ENCODE measurements at regions not wholly inside any gene's neighbourhood (a gene's known extent, or its start where the extent isn't known, plus 50 kb on each side); places are given as distances from the start of the nearest gene placed in this dataset.

DNA sequence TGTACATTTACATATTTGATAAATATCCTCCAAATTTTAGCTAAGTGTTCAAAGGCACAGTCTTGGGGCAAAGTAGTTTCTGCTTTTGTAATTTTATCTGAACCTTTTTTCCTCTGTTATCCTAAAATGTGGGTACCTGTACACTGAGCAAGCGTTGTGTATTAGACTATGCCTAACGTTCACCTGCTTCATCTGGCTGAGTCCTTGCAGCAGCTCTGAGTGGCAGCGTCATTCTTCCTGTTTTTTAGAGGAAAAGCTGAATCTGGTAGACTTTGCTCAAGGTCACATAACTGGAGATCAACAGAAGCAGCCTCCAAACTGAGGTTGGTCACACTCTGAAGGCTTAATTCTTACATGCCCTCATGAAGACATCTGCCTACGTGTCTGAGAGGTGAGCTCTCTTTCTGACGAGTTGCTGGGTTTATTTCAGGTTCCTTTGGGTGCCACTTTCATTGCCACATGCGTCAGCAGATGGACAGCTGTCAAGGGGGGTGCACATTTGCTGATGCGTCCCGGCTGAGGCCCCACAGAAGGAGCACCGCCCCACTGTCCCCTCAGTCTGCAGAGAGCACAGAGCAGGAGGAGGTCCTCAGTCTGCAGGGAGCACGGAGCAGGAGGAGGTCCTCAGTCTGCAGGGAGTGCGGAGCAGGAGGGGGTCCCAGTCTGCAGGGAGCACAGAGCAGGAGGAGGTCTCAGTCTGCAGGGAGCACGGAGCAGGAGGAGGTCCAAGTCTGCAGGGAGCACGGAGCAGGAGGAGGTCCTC is 406.5 kb upstream of the SHH start:
- DNase-seq, result no peak

DNA sequence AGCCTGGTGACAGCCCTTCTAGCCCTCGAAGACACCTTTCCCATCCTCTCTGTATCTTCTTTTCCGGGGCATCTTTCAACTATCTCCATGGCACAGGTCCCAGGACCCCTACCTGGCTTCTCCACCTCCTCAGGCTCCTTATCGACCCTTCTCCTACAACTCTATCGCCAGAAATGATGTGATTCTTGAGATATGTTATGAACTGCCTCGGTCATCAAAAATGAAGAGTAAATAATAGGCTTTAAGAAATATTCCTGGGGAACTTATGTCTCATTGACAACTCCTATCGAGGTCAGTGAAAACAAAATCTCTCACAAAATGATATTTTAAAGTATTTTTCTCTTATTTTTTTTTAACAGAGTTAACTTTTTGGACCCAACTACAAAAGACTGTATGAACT is 405.5 kb upstream of the SHH start:
- no peak for DNase-seq

DNA sequence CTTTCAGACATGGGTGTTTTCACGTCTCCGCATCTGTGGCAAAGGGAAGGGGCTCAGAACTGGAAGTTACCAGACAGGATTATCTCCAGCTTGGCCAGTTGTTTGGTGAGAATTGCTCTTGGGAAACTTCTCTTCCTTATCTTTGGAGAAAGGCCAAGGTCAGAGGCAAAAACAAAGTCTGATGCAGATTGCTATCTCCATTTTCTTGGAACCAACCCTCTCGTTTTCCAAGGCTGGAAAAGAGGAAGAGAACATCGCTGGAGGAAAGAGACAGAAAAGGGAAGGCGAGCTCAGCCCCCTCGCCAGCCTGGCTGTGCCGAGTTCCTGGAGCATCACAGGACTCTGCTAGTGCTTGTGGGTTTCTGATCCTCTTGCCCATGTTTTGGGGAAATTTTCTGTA is 396.8 kb upstream of the SHH start:
- no peak for DNase-seq

DNA sequence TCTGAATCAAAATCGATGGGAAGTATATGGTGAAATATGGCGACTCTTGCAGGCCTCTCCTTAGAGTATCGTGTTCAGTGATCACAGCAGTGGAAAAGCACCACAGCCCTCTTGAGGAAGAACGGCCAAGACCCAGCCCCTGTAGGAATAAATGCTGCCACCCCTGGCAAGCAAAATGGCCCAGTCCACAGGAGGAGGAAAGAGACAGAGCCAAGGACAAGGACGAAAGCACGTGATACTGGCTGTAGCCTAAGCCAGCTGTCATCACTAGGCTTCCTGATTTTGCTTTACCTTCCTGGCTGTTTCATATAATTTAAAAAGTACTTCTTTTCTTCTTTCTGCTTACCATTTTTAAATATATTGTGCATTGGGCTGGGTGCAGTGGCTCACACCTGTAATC is 395.0 kb upstream of the SHH start:
- DNase-seq, result no peak

DNA sequence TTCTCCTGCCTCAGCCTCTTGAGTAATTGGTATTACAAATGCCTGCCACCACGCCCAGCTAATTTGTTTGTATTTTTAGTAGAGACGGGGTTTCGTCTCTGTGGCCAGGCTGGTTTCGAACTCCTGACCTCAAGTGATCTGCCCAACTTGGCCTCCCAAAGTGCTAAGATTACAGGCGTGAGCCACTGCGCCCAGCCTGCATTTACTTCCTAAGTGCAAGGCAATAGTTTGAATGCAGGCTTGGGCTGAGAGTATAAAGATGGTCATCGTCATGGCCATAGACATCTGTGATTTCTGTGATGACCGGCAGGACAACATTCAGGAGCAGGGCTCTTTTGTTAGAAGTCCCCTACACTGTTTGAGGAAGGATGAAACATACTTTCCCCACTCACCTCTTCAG is 393.9 kb upstream of the SHH start:
- DNase-seq, result no peak

DNA sequence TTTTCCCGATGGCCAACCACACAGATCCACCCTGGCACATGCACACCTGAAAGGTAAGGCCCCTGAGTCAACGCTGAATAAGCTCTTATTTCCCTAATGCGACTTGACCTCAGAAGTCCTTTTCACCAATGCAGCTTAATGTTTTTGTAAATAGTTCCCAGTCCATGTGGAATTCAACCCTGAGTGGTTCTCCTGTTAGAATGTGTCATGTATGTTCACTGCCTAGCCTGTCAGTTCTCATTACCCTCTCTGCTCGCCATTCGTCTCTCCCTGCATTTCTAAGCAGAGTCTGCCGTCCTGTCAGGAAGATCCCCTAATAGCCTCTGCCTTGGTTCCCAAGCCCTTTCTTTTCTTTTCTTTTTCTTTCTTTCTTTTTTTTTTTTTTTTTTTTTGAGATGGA is 392.6 kb upstream of the SHH start:
- DNase-seq, result no peak

DNA sequence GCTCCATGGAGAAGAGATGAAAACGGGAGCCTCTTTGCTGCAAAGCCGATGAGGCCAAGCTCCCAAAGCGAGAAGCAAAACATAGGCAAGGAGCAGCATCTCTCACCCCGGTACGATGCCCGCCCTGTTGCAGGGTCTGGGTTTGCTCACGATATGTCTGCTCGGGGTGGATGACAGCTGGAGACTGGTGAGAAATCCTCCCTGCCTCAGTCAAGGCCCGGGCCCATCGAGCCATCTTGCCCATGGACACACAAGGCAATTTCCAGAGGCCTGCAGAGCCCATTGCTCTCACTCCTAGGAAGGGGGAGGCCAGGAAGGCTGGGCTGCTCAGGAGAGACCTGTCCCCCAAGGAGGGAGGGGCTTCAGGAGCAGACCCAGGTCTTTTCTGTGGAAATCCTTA is 391.7 kb upstream of the SHH start:
- DNase-seq, result no peak

DNA sequence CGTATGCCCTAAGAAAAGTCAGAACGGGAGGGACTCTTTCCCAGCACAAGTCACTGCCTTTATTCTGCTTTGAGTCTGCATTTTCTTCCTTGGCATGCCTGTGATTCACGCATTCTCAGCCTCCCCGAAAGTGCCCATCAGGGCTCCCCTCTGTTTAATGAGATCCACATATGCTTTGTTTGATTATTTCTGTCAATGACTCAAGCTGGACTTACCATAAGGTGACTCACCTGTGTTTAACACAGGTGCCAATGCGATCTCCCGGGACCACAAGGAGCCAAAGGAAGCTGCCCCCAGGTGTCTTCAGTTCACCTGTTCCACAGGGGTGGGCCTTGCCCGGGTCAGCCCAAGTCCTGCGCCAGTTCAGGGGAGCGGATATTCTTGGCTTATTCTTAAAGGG is 386.0 kb upstream of the SHH start:
- no peak for DNase-seq

DNA sequence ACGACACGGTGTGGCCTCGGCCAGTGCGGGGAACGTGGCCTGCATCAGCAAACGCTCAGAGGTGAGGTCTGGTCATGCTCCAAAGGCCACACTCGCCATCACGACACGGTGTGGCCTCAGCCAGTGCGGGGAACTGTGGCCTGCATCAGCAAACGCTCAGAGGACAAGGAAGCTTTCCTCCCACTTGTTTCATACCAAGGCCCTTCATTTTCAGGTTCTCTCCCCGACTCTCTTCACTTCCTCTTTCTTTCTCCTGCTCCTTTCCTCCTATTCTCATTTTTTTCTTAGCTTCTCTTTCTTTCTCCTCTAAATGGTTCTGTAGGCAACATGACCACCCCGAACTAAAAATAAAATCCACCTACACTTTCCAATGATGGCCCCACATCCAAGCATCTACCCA is 384.4 kb upstream of the SHH start:
- no peak for DNase-seq

DNA sequence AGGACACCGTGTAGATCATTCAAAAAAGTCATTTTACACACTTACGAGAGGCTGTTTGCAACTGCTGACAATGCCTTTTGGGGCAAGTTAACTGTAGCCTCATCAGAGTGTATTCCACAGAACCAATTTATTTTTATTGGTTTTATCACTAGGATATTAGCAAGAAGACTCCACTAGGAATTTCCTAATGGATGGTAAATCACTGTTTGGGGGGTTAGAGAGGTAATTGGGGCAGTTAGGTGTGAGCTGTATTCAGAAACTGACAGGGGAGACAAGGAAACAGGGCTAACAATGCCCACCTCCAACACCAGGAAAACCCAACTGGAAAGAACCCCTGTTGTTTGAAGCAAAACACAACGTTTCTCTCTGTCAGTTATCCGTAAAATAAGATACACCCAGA is 383.0 kb upstream of the SHH start:
- DNase-seq, result no peak

DNA sequence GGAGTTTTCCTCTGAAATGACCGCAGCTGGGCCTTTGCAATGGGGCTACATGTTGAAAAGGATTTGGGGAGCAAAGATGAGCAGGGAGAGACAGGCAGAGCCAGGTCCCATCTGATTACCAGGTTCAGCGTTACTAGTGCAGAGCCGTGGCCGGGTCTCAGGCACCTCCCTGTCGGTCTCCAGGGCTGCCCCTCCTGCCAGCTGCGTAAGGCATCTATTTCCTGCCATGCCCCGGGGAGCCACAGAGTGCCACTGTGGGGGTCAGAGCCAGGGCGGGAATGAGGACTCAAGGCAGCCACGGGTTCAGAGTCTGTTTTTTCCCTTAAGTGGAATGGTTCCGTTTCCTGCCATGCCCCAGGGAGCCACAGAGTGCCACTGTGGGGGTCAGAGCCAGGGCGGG is 382.6 kb upstream of the SHH start:
- no peak for DNase-seq

DNA sequence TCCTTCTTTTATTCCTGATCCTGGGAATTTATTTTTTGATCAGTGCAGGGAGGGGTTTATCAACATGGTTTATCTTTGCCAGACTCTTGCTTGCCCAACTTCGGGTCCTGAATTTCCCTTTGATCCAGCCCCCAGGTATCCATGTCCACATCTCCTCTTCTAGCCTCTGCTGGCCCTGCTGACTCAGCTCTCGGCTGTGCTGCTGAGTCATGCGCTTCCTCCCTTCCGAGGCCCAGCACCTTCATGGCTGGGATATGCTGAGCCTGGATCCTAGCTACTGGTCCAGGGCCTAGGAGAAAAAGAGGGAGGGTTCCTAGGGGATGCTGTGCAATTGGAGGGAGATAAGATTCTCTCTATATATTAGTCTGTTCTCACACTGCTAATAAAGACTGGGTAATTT is 380.7 kb upstream of the SHH start:
- no peak for DNase-seq

DNA sequence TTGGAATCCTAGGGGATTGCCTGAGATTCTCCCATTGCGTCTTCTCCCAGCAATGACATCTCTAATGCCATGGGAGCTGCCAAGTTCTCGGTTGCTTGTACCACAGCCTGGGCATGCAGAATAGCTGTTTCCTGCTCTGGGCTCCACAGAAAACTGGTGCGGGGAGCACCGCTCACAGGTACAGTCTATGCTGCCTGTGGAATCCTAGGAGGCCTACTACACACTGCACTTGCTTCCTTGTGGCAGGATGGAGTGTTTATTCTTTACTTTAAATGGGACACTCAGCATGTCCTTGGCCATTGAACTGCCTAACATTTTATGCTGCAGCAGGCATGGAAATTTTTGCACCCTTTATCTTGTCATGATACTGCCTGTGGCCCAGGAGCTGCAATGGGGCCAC is 378.8 kb upstream of the SHH start:
- no peak for DNase-seq

DNA sequence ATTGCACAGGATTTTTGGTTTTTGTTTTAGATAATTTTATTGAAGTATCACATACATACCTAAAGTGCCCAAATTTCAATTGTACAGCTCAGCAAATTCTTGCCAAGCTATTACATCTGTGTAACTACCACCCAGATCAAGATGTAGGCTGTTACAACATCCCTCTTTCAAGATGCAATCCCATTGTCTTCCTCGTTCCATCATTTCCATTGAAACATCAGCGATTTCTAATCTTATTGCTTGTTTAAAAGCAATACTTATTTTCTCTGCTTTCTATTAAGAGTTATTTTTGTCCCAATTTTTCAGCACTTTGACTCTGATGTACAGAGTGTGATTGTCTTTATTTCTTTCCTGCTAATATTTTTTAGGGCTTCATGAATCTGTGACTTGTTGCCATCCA is 372.8 kb upstream of the SHH start:
- no peak for DNase-seq

DNA sequence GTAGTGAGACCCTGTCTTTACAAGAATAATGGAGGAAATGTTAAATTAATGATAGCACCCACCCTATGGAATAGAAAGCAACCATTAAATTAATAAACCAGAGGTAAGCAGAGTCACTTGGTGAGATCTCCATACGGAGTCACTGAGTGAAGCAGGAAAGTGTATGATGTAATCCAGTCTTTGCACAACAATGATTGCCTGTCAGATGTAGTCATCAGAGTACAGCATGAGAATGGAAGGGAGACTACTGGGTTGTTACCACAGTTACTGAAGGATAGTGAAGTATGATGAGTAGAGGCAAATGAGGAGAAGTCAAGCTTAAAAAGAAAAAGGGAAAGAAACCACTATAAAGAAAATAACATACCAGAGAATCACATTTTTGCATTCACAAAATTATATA is 371.9 kb upstream of the SHH start:
- no peak for DNase-seq

DNA sequence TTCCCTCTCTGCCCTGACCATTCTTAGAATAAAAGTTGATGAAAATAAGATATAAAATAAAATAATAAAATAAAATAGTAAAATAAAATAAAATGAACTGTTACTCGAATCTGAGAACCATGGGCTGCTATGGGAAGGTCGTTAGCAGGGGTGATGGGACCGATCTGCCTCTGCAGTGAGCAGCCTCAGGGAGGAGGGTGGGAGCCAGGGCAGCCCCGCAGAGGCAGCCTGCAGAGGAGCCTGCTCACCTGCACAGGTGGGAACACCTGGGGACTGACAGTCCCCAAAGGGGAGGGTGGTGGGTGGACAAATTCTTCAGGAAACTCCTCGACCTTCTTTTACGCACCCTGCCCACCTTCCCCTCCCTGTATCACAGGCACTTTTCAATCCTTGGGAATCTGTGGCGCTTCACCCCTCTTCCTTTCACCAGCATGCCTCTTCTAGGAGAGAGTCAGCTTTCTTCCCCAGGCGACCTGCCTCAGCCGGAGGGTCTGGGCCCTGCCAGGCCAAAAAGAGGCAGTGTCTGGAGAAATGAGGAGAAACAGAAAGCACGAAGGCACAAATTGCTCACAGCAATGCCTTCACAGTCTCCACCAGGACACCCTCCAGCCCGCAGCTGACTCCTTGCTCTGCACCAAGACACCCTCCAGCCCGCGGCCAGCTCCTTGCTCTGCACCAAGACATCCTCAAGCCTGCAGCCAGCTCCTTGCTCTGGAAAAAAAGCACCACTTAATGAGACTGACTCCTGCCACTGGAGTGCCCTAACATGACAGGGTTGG is 368.4 kb upstream of the SHH start:
- no peak for DNase-seq

DNA sequence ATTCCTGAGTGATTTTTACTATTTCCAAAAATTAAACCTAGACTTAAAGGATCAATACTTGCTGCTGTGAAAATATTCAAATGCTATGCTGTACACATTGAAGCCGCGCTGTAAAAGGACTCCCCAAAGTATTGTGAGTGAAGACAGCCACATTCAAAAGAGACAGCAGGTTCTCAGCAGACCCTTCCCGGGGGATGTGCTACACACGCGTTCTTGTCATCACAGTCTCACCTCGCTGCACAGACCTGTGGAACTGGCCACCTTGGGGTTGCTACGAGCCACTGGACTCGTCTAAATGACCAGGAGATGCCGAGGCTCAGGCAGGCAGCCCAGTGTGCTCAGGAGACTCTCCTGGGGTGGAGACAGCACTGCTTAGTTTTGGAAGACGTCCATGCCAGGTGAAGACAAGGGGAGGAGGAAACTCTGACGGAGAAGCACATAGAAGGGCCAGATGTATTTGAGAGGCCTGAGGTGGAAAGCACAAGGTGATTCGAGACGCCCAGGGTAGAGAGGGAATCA is 367.7 kb upstream of the SHH start:
- no peak for DNase-seq

DNA sequence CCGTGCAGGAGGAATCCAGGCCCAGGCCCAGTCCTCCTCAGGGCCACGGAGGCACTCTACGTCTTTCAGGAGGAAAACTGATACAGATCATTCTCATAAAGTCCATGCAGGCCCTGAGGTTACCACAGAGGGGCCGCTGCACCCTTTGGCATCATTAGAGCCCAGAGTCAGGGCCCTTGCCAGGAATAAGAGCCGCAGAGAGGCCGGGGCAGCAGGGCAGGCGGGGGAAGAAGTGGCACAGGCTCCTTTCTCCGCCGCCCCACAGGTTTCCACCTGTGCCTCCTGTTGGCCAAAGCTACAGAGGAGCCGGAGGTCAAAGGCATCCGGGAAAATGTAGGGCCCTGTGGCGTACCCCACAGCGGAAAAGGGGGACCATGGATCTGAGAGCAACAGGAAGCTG is 366.6 kb upstream of the SHH start:
- DNase-seq, result no peak

DNA sequence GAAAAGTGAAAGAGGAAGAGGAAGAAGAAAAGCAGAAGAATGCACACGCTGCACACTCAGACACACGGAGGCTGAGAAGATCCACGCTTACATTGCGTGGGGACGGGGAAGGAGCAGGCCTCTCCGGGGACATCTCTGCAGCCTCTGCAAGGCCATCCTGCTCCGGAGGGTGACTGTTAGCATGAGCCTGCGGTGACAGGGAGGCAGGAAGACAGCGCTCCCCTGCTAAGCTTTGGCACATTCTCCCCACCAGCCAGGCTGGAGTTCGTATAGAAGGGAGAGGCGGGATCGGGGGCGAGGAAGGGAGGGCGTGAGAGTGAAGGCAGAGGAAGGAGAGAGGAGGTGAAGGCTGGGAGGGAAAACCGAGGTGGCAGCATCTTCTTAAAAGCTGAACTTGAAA is 366.0 kb upstream of the SHH start:
- DNase-seq, result no peak

DNA sequence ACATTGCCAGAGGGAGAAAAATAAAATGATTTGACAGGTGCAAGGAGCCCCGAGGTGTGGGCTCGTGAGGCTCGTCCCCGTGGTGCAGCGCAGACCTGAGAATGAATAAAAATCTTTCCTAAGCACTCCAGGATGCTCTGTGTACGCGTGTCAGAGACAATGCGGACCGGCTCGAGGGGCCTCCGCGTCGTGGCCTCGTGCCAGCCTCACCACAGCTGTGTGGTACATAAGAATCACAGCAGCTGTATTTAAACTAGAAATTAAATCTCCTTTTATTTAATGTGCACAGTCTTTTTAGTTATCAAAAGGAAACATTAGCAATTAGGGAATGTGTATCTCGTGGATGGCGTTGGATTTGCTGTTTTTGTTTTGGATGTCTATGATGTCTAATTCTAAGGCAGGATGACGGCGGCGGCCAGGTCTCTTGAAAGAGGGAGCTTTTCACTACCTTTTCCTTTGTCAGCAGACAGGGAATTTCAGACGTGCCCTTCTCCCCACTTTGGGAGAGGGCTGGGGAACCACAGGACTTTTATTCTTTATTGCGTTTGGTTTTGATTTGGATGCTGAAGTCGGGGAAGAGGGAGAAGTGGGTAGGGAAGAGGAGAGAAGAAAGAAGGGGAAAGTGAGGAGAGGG is 365.3 kb upstream of the SHH start:
- DNase-seq, result no peak

DNA sequence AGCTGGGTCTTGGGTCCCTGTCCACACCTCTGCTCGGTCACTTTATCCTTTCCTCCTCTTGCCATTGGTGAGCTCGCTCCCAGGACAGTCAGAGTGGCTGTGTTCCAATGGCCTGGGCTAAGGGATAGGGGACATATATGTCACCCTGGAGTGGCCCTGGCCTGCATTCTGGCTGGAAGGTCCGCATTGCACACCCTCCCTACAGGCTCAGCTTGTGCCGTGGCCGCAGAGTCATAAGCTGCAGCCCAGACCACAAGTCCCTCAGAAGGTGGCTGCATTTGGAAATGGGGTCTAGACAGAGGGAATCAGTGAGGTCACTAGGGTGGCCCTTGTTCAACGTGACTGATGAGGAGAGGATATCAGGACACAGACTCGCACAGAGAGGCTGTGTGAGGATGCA is 363.8 kb upstream of the SHH start:
- DNase-seq, result no peak

DNA sequence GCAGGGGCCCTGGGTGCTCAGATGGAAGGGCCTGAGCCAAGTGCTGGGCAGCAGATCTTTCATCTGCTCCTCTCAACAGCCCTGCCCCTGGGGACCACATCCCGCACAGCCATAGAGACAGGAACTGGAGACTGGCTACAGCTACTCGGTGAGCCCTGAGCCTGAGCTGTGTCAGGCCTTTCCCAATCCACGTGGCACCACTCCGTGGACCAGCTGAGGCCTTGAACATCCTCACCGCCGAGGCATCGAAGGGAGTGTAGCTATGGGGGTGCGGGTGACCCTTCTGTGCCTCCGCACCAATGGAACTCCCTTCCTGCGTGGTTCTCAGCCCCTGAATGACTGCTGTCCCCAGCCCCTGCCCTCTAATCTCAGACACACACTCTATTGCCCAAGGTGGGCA is 362.7 kb upstream of the SHH start:
- DNase-seq, result no peak

DNA sequence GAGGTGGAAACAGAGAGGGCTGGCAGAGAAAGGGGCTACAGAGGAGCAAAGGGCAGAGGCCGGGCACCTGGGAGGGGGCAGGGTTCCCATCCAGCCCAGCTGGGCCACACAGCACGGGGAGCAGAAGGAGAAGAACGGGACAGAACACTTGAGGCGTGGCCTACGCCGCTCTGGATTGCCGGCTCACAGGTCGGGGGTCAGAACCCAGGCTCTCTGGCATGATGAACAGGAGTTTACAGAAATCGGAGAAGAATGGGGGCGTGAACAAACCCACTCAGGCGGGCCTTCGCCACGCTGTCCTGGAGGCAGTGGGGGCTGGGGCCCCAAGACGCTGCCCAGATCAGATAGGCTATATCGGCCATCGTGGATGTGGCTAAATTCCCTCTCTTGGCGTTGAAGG is 362.2 kb upstream of the SHH start:
- DNase-seq, result no peak

DNA sequence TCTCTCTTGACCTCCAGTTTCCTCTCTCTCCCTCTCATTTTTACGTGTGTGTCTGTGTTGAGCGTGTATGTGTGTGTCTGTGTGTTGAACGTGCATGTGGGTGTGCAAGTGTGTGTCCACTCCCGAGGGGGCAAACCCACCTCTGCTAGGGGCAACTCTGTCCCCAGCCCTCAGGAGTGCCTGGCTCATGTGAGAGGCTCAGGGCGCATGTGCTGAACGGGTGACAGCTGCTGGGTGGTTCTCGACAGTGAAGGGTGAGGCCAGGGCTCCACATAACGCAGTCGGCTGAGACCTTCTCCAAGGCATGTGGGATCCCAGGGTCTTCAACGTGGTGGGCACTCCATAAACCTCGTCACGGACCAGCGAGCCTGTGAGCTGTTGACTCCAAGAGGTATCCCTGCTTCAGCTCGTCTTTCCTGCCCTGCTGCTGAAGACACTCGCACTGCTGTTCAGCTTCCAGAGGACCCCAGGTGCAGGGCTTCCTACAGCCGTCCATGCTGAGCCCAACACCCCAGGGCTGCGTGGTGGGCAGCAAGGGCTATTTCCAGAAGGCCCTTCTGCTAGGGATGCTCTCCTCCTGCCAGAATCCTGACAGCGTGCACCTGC is 361.6 kb upstream of the SHH start:
- no peak for DNase-seq
